ENCODE measurements at regions not wholly inside any gene's neighbourhood (a gene's known extent, or its start where the extent isn't known, plus 50 kb on each side); places are given as distances from the start of the nearest gene placed in this dataset.

DNA sequence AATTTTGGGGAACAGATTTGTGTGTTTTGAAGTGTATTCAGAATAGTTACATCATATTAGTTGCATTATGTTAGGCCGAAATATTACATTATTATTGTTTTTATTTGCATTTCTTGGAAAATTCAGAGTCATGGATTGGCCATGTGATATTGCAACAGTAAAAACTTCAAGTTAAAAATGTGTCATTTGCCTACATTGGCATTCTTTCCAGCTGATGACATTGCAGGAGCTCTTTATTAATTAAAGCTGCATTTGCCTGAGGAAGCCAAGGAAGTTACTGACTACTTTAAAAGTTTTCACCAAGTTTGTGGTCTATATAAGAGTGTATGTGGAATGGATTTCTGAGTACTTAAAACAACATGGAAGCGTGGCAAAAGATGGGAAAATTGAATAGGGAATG, 726.4 kb upstream of the SGO1 start:
- H3K9me3 Mint-ChIP-seq, result peaks cover 35% of the 10 kb centered on the region
- no peaks in the 10 kb centered on the region for H3K36me3 Mint-ChIP-seq (ENCODE audit: low read depth)
- no peak overlapping the region for H3K4me3 Mint-ChIP-seq
- no peak for DNase-seq
- H3K27me3 Mint-ChIP-seq, result no peaks in the 10 kb centered on the region
- no peak overlapping the region for H3K27ac Mint-ChIP-seq
- no peaks in the 10 kb centered on the region for H3K4me1 Mint-ChIP-seq (ENCODE audit: low read depth)

DNA sequence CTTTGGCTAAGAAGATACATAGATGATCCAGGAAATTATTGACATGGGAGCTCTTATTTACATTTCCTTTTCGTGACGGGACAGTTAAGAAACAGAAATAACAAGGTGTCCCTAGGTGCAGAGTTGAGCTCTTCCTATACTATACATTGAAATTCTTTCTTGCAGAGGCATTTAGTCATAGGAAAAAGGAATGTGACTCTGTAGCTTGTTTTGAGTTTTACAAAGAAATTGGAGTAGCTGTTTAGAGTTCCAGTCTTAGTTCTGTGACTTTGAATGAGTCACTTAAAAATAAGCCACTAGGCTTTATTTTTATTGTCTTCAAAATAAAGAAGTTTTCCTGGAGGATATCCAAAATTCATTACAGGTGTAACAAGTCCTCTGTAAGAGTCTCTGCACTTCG, 723.5 kb upstream of the SGO1 start:
- no peak overlapping the region for H3K4me3 Mint-ChIP-seq
- DNase-seq, result no peak
- peaks cover 28% of the 10 kb centered on the region for H3K9me3 Mint-ChIP-seq
- no peaks in the 10 kb centered on the region for H3K4me1 Mint-ChIP-seq (ENCODE audit: low read depth)
- no peaks in the 10 kb centered on the region for H3K36me3 Mint-ChIP-seq (ENCODE audit: low read depth)
- no peak overlapping the region for H3K27ac Mint-ChIP-seq
- H3K27me3 Mint-ChIP-seq, result no peaks in the 10 kb centered on the region

DNA sequence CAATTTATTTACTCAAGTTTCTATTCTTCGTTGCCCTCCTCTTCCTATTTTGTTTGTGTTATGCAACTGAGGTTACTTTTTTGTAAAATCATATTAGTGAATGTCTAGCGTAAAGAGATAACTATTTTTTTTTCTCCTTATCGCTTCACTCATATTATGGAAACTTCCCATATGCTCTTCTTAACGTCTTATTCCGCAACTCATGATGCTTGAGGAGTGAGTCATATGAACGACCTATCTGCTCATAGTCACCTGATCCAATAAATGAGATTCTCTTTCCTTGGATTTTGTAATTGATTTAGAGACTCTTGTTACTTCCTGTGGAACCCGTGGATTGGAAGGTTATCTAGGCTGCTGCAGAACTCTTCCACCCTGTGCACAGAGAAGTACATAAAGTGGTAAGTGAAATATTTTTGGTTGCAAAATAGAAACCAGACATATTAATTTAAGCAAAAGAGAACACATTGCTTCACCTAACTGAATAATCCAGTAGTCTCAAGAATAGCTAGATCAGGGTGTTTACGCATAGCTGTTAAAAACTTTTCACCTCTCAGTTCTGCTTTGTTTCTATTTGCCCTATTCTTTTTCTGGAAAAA, 719.3 kb upstream of the SGO1 start:
- no peak overlapping the region for H3K4me3 Mint-ChIP-seq
- no peak overlapping the region for H3K27ac Mint-ChIP-seq
- peaks cover 22% of the 10 kb centered on the region for H3K9me3 Mint-ChIP-seq
- no peak for DNase-seq
- H3K36me3 Mint-ChIP-seq (ENCODE audit: low read depth), result no peaks in the 10 kb centered on the region
- no peaks in the 10 kb centered on the region for H3K4me1 Mint-ChIP-seq (ENCODE audit: low read depth)
- no peaks in the 10 kb centered on the region for H3K27me3 Mint-ChIP-seq

DNA sequence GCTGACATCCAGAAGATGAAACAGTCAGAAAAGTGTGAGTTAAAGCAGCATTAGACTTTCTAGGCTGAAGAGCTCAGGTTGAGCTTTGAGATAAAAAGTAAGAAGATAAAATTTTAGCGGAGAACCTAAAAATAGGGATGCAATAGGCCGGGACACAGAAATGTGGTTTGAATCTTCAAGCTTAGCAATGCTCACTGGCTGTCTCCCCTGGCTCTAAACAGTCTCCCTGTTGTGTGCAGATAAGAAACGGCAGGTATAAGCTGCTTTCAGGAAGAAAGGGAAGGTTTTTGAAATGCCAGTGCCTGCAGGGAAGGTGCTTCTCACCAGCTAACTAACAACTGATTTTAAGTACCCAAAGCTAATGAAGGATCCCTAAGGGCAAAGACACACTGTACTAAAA, 718.7 kb upstream of the SGO1 start:
- H3K27ac Mint-ChIP-seq, result no peak overlapping the region
- no peaks in the 10 kb centered on the region for H3K36me3 Mint-ChIP-seq (ENCODE audit: low read depth)
- no peaks in the 10 kb centered on the region for H3K4me1 Mint-ChIP-seq (ENCODE audit: low read depth)
- no peaks in the 10 kb centered on the region for H3K27me3 Mint-ChIP-seq
- H3K9me3 Mint-ChIP-seq, result peaks cover 23% of the 10 kb centered on the region
- no peak for DNase-seq
- H3K4me3 Mint-ChIP-seq, result no peak overlapping the region

DNA sequence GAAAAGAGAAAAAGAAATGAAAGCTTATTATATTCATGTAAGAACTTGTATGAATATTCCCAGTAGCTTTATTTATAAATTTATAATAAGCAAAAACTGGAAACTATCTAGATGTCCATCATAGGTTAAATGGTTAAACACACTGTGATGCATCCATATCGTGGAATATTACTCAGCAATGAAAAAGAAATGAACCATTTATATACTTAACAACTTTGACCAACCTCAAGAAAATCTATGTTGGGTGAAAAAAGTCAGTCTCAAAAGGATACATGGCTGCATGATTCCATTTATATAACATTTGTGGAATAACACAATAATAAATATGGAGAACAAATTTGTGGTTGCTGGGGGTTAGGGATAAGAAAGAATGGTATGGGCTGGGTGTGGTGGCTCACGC, 713.0 kb upstream of the SGO1 start:
- no peaks in the 10 kb centered on the region for H3K27me3 Mint-ChIP-seq
- H3K36me3 Mint-ChIP-seq (ENCODE audit: low read depth), result no peaks in the 10 kb centered on the region
- no peaks in the 10 kb centered on the region for H3K4me1 Mint-ChIP-seq (ENCODE audit: low read depth)
- no peak for DNase-seq
- peaks cover 32% of the 10 kb centered on the region for H3K9me3 Mint-ChIP-seq
- H3K4me3 Mint-ChIP-seq, result no peak overlapping the region
- H3K27ac Mint-ChIP-seq, result no peak overlapping the region

DNA sequence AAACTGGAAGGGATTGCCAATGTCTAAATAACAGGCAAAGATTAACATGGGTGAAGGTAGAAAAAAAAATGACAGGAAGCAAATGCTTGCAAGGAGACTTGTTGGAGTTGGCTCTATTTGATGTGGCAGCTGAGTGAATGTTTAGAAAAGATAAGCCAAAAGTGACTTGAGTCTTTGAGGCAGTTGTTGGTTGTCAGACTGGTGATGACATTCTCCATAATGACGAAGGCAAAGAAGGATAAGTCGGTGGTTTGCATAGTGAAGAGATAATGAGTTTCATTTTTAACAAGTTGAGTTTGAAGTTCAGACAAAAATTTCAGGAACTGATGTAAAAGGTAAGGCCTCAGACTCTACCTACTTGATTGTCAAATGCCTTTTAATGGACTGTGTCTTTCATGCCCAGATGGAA, 704.1 kb upstream of the SGO1 start:
- Mint-ChIP-seq H3K4me1 (ENCODE audit: low read depth) (no peaks in the 10 kb centered on the region), H3K27ac (no peak overlapping the region), H3K36me3 (ENCODE audit: low read depth) (no peaks in the 10 kb centered on the region), H3K4me3 (no peak overlapping the region), H3K9me3 (peaks cover 27% of the 10 kb centered on the region), H3K27me3 (no peaks in the 10 kb centered on the region)
- no peak for DNase-seq

DNA sequence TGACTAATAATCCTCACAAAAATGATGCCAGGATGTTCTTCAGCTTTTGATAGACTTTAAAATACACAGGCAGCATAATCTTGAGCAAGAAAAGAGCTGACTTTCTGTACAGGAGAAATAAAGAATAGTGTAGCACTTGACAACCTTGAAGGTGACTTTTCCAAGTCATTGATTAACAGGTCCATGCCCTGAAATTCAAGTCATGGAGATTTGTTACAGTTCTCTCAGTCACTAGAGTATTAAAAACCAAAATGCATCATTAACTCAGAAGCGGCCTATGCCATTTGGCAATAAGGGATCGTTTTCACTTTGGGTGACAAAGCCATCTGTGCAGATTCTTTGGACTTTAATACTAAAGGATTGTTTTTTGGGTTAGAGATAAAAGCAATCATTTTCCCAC, 692.7 kb upstream of the SGO1 start:
- no peaks in the 10 kb centered on the region for H3K4me1 Mint-ChIP-seq (ENCODE audit: low read depth)
- no peak for DNase-seq
- no peaks in the 10 kb centered on the region for H3K36me3 Mint-ChIP-seq (ENCODE audit: low read depth)
- no peaks in the 10 kb centered on the region for H3K27me3 Mint-ChIP-seq
- no peak overlapping the region for H3K4me3 Mint-ChIP-seq
- no peak overlapping the region for H3K27ac Mint-ChIP-seq
- H3K9me3 Mint-ChIP-seq, result peaks cover 27% of the 10 kb centered on the region

DNA sequence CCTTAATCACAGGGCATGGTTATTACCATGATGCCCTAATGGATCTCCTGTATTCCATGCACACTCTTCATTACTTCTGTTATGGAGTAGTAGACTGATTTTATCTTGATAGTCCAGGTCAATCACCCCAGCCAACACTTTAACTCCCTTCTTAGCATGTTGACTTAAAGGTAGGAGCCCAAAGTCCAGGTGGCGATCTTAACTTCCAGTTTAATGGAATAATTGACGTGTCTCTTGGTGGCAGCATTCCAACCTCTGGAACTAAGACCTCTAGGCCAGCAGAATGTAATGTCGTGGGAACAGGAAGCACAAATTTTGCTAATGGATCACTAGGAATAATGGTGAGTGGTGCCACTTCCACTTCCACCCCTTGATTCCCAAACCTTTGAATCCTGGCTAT, 687.2 kb upstream of the SGO1 start:
- Mint-ChIP-seq H3K4me3 (no peak overlapping the region), H3K36me3 (ENCODE audit: low read depth) (no peaks in the 10 kb centered on the region), H3K4me1 (ENCODE audit: low read depth) (no peaks in the 10 kb centered on the region), H3K27me3 (no peaks in the 10 kb centered on the region), H3K27ac (no peak overlapping the region), H3K9me3 (peaks cover 25% of the 10 kb centered on the region)
- no peak for DNase-seq

DNA sequence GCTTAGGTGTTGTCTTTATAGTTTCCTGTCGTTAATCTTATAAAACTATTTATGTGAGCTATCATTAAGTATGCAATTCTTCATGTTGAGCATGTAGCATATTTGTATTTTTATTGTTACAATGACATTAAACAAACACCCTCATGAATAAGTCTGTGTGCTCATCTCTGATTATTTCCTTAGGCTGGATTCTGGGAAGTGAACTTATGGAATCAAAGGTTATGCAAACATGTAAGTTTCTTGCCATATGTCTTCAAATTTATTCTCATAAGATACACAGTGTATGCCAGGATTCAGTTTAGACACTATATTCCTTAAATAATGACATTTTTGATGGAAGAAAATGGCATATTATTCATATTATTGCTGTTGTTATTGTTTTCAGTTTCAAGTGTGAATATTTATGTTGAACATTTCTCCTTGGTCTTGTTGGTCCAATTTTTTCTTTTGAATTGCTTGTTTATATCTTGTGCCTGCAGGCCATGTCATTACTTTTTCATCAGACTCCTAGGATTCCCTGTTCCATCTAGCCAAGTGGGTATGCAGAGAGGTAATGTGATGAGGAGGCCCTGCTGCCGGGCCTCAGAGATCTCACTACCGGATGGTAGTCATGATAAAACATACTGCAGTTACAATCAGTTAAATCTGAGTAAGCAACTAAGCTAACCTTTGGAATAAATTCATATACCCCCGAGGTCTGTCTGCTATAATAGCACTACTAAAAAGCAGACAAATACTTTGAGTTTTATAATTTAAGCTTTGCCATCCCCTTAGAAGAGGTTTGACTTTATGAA, 684.3 kb upstream of the SGO1 start:
- no peaks in the 10 kb centered on the region for H3K27me3 Mint-ChIP-seq
- H3K36me3 Mint-ChIP-seq (ENCODE audit: low read depth), result no peaks in the 10 kb centered on the region
- H3K27ac Mint-ChIP-seq, result no peak overlapping the region
- peaks cover 20% of the 10 kb centered on the region for H3K9me3 Mint-ChIP-seq
- H3K4me3 Mint-ChIP-seq, result no peak overlapping the region
- no peaks in the 10 kb centered on the region for H3K4me1 Mint-ChIP-seq (ENCODE audit: low read depth)
- DNase-seq, result no peak

DNA sequence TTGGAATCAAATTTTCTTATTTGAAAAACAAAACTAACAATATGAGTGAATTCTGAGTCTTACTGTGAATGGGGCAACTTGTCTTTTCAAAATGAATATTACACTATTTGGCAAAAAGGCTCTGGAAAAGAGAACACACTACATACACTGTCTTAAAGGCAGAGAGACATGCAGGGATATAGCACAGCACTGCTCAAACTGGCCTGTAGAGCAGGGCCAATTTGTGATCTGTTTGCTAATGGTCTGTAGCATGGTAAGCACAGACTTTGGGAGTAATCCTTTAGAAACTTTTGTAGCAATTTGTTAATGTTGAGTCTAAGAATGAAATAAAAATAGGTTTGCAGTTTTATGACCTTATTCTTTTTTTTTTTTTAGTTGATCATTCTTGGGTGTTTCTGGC, 679.8 kb upstream of the SGO1 start:
- Mint-ChIP-seq H3K36me3 (ENCODE audit: low read depth) (no peaks in the 10 kb centered on the region), H3K27ac (no peak overlapping the region), H3K9me3 (peaks cover 30% of the 10 kb centered on the region), H3K4me3 (no peak overlapping the region), H3K27me3 (no peaks in the 10 kb centered on the region), H3K4me1 (ENCODE audit: low read depth) (no peaks in the 10 kb centered on the region)
- no peak for DNase-seq

DNA sequence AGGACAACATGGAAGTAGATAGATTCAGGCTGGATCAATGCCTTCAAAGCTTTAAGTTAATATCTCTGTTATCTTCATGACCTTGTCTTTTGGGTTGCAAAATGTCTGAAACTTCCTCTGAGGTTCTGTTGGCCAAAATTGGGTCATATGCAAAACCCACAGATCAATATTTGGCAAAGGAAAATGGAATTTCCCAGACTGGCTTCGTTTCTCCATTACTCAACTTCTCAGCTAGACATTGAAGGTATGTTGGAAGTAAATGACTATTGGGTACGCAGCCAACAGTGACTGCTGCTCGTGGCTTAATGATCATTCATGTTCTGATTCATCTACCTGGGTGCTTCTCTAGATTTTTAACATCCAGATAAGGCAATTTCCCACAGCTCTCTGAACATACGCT, 675.4 kb upstream of the SGO1 start:
- Mint-ChIP-seq H3K4me1 (ENCODE audit: low read depth) (no peaks in the 10 kb centered on the region), H3K4me3 (no peak overlapping the region), H3K36me3 (ENCODE audit: low read depth) (no peaks in the 10 kb centered on the region), H3K9me3 (peaks cover 34% of the 10 kb centered on the region), H3K27me3 (no peaks in the 10 kb centered on the region), H3K27ac (no peak overlapping the region)
- no peak for DNase-seq

DNA sequence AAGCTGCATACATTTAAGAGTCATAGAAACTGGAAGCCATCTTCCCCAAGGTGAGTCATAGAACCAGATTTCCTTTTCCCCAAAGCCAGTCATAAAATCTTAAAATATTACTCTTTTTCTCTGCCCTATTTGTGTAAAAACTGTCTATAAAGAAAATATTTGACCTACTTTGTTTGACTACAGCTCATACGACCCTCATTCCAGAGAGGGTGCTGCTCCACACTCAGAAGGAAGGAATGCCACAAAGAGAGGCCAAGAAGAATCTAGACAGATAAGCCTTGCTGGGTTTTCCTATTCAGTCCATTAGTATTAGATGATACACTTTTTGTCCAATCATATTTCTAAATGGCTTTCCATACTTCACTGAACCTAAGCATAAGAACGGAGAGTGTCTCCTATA, 671.6 kb upstream of the SGO1 start:
- Mint-ChIP-seq H3K4me1 (ENCODE audit: low read depth) (no peaks in the 10 kb centered on the region), H3K9me3 (peaks cover 14% of the 10 kb centered on the region), H3K36me3 (ENCODE audit: low read depth) (no peaks in the 10 kb centered on the region), H3K27me3 (no peaks in the 10 kb centered on the region), H3K4me3 (no peak overlapping the region), H3K27ac (no peak overlapping the region)
- DNase-seq, result no peak

DNA sequence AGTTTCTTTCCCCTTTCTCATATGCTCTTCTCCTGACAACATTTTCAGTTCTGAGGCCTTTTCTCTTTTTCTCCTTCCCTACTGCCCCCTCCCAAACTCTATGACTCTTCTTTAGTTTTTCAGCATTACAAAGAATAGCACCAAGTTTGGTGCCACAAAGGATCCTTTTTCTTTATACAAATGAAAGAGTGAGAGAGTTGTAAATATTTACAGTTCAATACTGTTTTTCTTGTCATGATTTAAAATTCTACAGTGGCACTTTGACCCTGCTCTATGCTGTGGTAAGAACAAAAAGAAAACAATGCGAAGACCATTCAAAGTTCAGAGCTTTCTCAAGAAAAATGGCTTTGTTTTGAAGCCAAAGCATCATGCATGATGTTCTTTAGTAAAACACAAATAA, 667.9 kb upstream of the SGO1 start:
- no peaks in the 10 kb centered on the region for H3K27me3 Mint-ChIP-seq
- no peaks in the 10 kb centered on the region for H3K4me1 Mint-ChIP-seq (ENCODE audit: low read depth)

DNA sequence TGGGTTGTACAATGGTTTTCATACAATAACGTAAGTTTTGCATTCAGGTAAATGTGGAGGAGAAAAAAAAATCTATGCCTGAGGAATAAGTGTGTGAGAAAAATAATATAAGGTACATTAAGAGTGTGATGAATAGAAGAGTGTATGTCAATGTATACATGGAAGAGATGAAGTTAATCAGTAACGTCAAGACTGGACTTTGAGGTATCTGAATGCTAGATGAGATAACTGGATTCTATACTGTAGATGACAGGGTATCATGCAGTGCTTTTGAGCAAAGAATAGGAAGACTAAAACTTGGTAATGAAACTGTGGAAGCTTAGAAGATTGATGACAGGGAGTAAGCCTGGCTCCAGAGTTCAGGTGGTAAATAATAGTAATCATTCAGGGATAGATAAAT, 666.7 kb upstream of the SGO1 start:
- Mint-ChIP-seq H3K36me3 (ENCODE audit: low read depth) (no peaks in the 10 kb centered on the region), H3K4me3 (no peak overlapping the region), H3K9me3 (peaks cover 22% of the 10 kb centered on the region), H3K27me3 (no peaks in the 10 kb centered on the region), H3K4me1 (ENCODE audit: low read depth) (no peaks in the 10 kb centered on the region), H3K27ac (no peak overlapping the region)
- DNase-seq, result no peak

More for the DNA sequence above, 667.9 kb upstream of the SGO1 start:
- H3K36me3 Mint-ChIP-seq (ENCODE audit: low read depth), result no peaks in the 10 kb centered on the region
- no peak for DNase-seq
- H3K9me3 Mint-ChIP-seq, result peaks cover 20% of the 10 kb centered on the region
- H3K4me3 Mint-ChIP-seq, result no peak overlapping the region
- no peak overlapping the region for H3K27ac Mint-ChIP-seq

DNA sequence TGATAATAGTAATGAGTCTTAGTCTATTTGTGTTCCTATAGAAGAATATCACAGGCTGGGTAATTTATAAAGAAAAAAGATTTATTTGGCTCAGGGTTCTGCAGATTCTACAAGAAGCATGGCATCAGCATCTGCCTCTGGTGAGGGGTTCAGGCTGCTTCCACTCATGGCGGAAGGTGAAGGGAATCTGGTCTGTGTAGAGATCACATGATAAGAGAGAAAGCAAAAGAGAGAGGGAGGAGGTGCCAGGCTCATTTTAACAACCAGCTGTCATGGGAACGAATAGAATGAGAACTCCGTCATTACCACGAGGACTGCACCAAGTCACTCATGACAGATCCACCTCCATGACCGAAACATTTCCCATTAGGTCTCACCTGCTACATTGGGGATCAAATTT, 664.0 kb upstream of the SGO1 start:
- Mint-ChIP-seq H3K27me3 (no peaks in the 10 kb centered on the region), H3K4me3 (no peak overlapping the region), H3K4me1 (ENCODE audit: low read depth) (no peaks in the 10 kb centered on the region), H3K27ac (no peak overlapping the region), H3K36me3 (ENCODE audit: low read depth) (no peaks in the 10 kb centered on the region), H3K9me3 (peaks cover 17% of the 10 kb centered on the region)
- DNase-seq, result no peak
